Stimulated activated naive CD8-positive, alpha-beta T cell treated with anti-CD3 and anti-CD28 coated beads, Interleukin-15, amount 100 ng/mL, for 72 hours (primary cell): ENCODE measurements at regions not wholly inside any gene's neighbourhood (a gene's known extent, or its start where the extent isn't known, plus 50 kb on each side); places are given as distances from the start of the nearest gene placed in this dataset.

Experiments used
- ATAC-seq: fragments of 150-1000 bp; cut with Tn5 transposase; 2 replicates; pipeline ENCODE4 v1.10.0; 2021; ENCODE audit warnings: mild to moderate bottlenecking, moderate library complexity
- DNase-seq, 2 donors: peaks; one replicate each; pipeline ENCODE4 v3.0.0; 2021 to 2022
- H3K27ac Mint-ChIP-seq, 2 donors: one replicate each; pipeline ENCODE4 v1.8.0; 2022; ENCODE audit warnings: mild to moderate bottlenecking in 2 of 2, mixed read lengths in 2 of 2, moderate library complexity in 2 of 2
- H3K27me3 Mint-ChIP-seq: one replicate; pipeline ENCODE4 v1.8.0; 2022; ENCODE audit warnings: mixed read lengths
- H3K4me1 Mint-ChIP-seq: one replicate; pipeline ENCODE4 v1.8.0; 2022; ENCODE audit warnings: mild to moderate bottlenecking, mixed read lengths
- H3K4me3 Mint-ChIP-seq, 2 donors: one replicate each; pipeline ENCODE4 v1.8.0; 2022; ENCODE audit warnings: mild to moderate bottlenecking in 2 of 2, mixed read lengths in 2 of 2, moderate library complexity in 1 of 2
- H3K9me3 Mint-ChIP-seq, 2 donors: one replicate each; pipeline ENCODE4 v1.8.0; 2022; ENCODE audit warnings: mixed read lengths in 2 of 2

- no peaks in the 10 kb centered on the region for H3K9me3 Mint-ChIP-seq
- no peak overlapping the region for H3K27ac Mint-ChIP-seq
- peaks cover 18% of the 10 kb centered on the region for H3K27me3 Mint-ChIP-seq
- no peak overlapping the region for H3K4me3 Mint-ChIP-seq
- H3K4me1 Mint-ChIP-seq: no peaks in the 10 kb centered on the region
- ATAC-seq (no peak), DNase-seq (no peak)
Measured at GRCh38 chr2:118568700-118569099, 278.7 kb downstream of the EN1 start.

GRCh38 chr2:118565786-118566540, 281.5 kb downstream of the EN1 start:
- no peak for DNase-seq
- no peak overlapping the region for H3K27ac Mint-ChIP-seq
- H3K27me3 Mint-ChIP-seq: peaks cover 18% of the 10 kb centered on the region
- no peaks in the 10 kb centered on the region for H3K9me3 Mint-ChIP-seq
- no peak overlapping the region for H3K4me3 Mint-ChIP-seq
- no peak for ATAC-seq
- H3K4me1 Mint-ChIP-seq: no peaks in the 10 kb centered on the region

- Mint-ChIP-seq H3K4me1 (no peaks in the 10 kb centered on the region), H3K9me3 (no peaks in the 10 kb centered on the region), H3K27ac (no peak overlapping the region), H3K4me3 (no peak overlapping the region), H3K27me3 (peaks cover 19% of the 10 kb centered on the region)
- ATAC-seq (no peak), DNase-seq (no peak)
Measured at GRCh38 chr2:118565301-118565700, 282.1 kb downstream of the EN1 start.

GRCh38 chr2:118562144-118562543, 285.3 kb downstream of the EN1 start:
- no peak for DNase-seq
- ATAC-seq: no peak
- H3K4me1 Mint-ChIP-seq: no peaks in the 10 kb centered on the region
- H3K27me3 Mint-ChIP-seq: peaks cover 18% of the 10 kb centered on the region
- H3K9me3 Mint-ChIP-seq: no peaks in the 10 kb centered on the region
- no peak overlapping the region for H3K27ac Mint-ChIP-seq
- no peak overlapping the region for H3K4me3 Mint-ChIP-seq

GRCh38 chr2:118558846-118559245, 288.6 kb downstream of the EN1 start:
- ATAC-seq: no peak
- H3K4me3 Mint-ChIP-seq: no peak overlapping the region
- H3K4me1 Mint-ChIP-seq: no peaks in the 10 kb centered on the region
- peaks cover 0 to 7% of the 10 kb centered on the region in 2 donors for H3K9me3 Mint-ChIP-seq
- DNase-seq: no peak
- H3K27ac Mint-ChIP-seq: no peak overlapping the region
- peaks cover 10% of the 10 kb centered on the region for H3K27me3 Mint-ChIP-seq

- Mint-ChIP-seq H3K27me3 (peaks cover 10% of the 10 kb centered on the region), H3K4me1 (no peaks in the 10 kb centered on the region), H3K4me3 (no peak overlapping the region), H3K9me3 (peaks cover 0 to 7% of the 10 kb centered on the region in 2 donors), H3K27ac (no peak overlapping the region)
- ATAC-seq: no peak
- no peak for DNase-seq
Measured at GRCh38 chr2:118557791-118558190, 289.7 kb downstream of the EN1 start.

- Mint-ChIP-seq H3K4me3 (no peak overlapping the region), H3K4me1 (no peaks in the 10 kb centered on the region), H3K27ac (no peak overlapping the region), H3K27me3 (peaks cover 10% of the 10 kb centered on the region), H3K9me3 (peaks cover 0 to 7% of the 10 kb centered on the region in 2 donors)
- DNase-seq (no peak), ATAC-seq (no peak)
Measured at GRCh38 chr2:118557016-118557415, 290.4 kb downstream of the EN1 start.

- no peak for DNase-seq
Measured at GRCh38 chr2:118554616-118555015, 292.8 kb downstream of the EN1 start.

GRCh38 chr2:118549503-118549902, 297.9 kb downstream of the EN1 start:
- ATAC-seq (no peak), DNase-seq (no peak)
- H3K4me3 Mint-ChIP-seq: no peak overlapping the region
- no peak overlapping the region for H3K27ac Mint-ChIP-seq
- no peaks in the 10 kb centered on the region for H3K9me3 Mint-ChIP-seq
- no peaks in the 10 kb centered on the region for H3K4me1 Mint-ChIP-seq
- H3K27me3 Mint-ChIP-seq: peaks cover 17% of the 10 kb centered on the region

More at GRCh38 chr2:118554616-118555015, 292.8 kb downstream of the EN1 start:
- Mint-ChIP-seq H3K4me1 (no peaks in the 10 kb centered on the region), H3K9me3 (peaks cover 0 to 7% of the 10 kb centered on the region in 2 donors), H3K4me3 (no peak overlapping the region), H3K27me3 (peaks cover 10% of the 10 kb centered on the region), H3K27ac (no peak overlapping the region)
- no peak for ATAC-seq

GRCh38 chr2:118548880-118549488, 298.5 kb downstream of the EN1 start:
- H3K27ac Mint-ChIP-seq: no peak overlapping the region
- peaks cover 17% of the 10 kb centered on the region for H3K27me3 Mint-ChIP-seq
- no peak for DNase-seq

GRCh38 chr2:118539290-118539689, 308.2 kb downstream of the EN1 start:
- DNase-seq (peak in 1 of 2 donors; percentile 10), ATAC-seq (no peak)
- no peaks in the 10 kb centered on the region for H3K9me3 Mint-ChIP-seq
- H3K27me3 Mint-ChIP-seq: peaks cover 12% of the 10 kb centered on the region
- H3K4me1 Mint-ChIP-seq: no peaks in the 10 kb centered on the region
- H3K4me3 Mint-ChIP-seq: no peak overlapping the region
- H3K27ac Mint-ChIP-seq: no peak overlapping the region

More at GRCh38 chr2:118548880-118549488, 298.5 kb downstream of the EN1 start:
- Mint-ChIP-seq H3K4me3 (no peak overlapping the region), H3K4me1 (no peaks in the 10 kb centered on the region), H3K9me3 (no peaks in the 10 kb centered on the region)
- ATAC-seq: no peak

- ATAC-seq: no peak
- Mint-ChIP-seq H3K9me3 (no peaks in the 10 kb centered on the region), H3K27ac (no peak overlapping the region), H3K4me1 (no peaks in the 10 kb centered on the region), H3K4me3 (no peak overlapping the region), H3K27me3 (peaks cover 15% of the 10 kb centered on the region)
- DNase-seq: no peak
Measured at GRCh38 chr2:118536306-118536705, 311.1 kb downstream of the EN1 start.

GRCh38 chr2:118535818-118536212, 311.6 kb downstream of the EN1 start:
- H3K27me3 Mint-ChIP-seq: peaks cover 15% of the 10 kb centered on the region
- ATAC-seq (no peak), DNase-seq (no peak)
- H3K9me3 Mint-ChIP-seq: no peaks in the 10 kb centered on the region
- H3K4me1 Mint-ChIP-seq: no peaks in the 10 kb centered on the region
- H3K27ac Mint-ChIP-seq: no peak overlapping the region
- H3K4me3 Mint-ChIP-seq: no peak overlapping the region

- no peak overlapping the region for H3K4me3 Mint-ChIP-seq
- peaks cover 13% of the 10 kb centered on the region for H3K27me3 Mint-ChIP-seq
- ATAC-seq: no peak
Measured at GRCh38 chr2:118535171-118535817, 312.2 kb downstream of the EN1 start.

GRCh38 chr2:118530976-118531375, 316.5 kb downstream of the EN1 start:
- H3K27ac Mint-ChIP-seq: no peak overlapping the region
- ATAC-seq: no peak
- H3K4me1 Mint-ChIP-seq: peaks cover 7% of the 10 kb centered on the region
- no peak overlapping the region for H3K4me3 Mint-ChIP-seq
- no peaks in the 10 kb centered on the region for H3K9me3 Mint-ChIP-seq
- DNase-seq: no peak
- H3K27me3 Mint-ChIP-seq: peaks cover 16% of the 10 kb centered on the region

More at GRCh38 chr2:118535171-118535817, 312.2 kb downstream of the EN1 start:
- no peaks in the 10 kb centered on the region for H3K9me3 Mint-ChIP-seq
- H3K27ac Mint-ChIP-seq: peak overlapping the region in 1 of 2 donors; percentile 71
- no peak for DNase-seq
- H3K4me1 Mint-ChIP-seq: no peaks in the 10 kb centered on the region
